HG03469 (cell line): ENCODE measurements at regions not wholly inside any gene's neighbourhood (a gene's known extent, or its start where the extent isn't known, plus 50 kb on each side); places are given as distances from the start of the nearest gene placed in this dataset.
"Not testable (repeated sequence)": the region's sequence is repeated elsewhere in the genome, so short reads cannot be mapped to it uniquely, and the experiment has no call there.

Source experiments
- ATAC-seq: cut with Tn5 transposase; IDR thresholded peaks from one replicate; pipeline ENCODE4 v1.9.1; 2021; ENCODE audit warnings: mild to moderate bottlenecking, moderate library complexity, moderate number of reproducible peaks; ENCODE audit not compliant: unreplicated experiment

GRCh38 chrX:51148848-51149247 is 183.8 kb upstream of the NUDT10 start:
- ATAC-seq: no peak

GRCh38 chrX:51151734-51152133 is 180.9 kb upstream of the NUDT10 start:
- no peak for ATAC-seq

- no peak for ATAC-seq
Measured at GRCh38 chrX:51155157-51155556, 177.5 kb upstream of the NUDT10 start.

GRCh38 chrX:51155566-51155965 is 177.1 kb upstream of the NUDT10 start:
- ATAC-seq: no peak

- ATAC-seq: no peak
Measured at GRCh38 chrX:51158231-51158630, 174.4 kb upstream of the NUDT10 start.

- not testable (repeated sequence) for ATAC-seq
Measured at GRCh38 chrX:51159378-51159777, 173.2 kb upstream of the NUDT10 start.

GRCh38 chrX:51163730-51164129 is 168.9 kb upstream of the NUDT10 start:
- ATAC-seq: no peak

GRCh38 chrX:51178356-51178900 is 154.2 kb upstream of the NUDT10 start:
- ATAC-seq: not testable (repeated sequence)

- ATAC-seq: not testable (repeated sequence)
Measured at GRCh38 chrX:51179805-51180204, 152.8 kb upstream of the NUDT10 start.

- ATAC-seq: no peak
Measured at GRCh38 chrX:51182545-51182944, 150.1 kb upstream of the NUDT10 start.

GRCh38 chrX:51192104-51192503 is 140.5 kb upstream of the NUDT10 start:
- no peak for ATAC-seq

- ATAC-seq: no peak
Measured at GRCh38 chrX:51215266-51215665, 117.4 kb upstream of the NUDT10 start.

GRCh38 chrX:51215856-51216255 is 116.8 kb upstream of the NUDT10 start:
- ATAC-seq: no peak

GRCh38 chrX:51242212-51242611 is 90.4 kb upstream of the NUDT10 start:
- no peak for ATAC-seq

- ATAC-seq: no peak
Measured at GRCh38 chrX:51257490-51257889, 75.1 kb upstream of the NUDT10 start.

- ATAC-seq: not testable (repeated sequence)
Measured at GRCh38 chrX:51262271-51262670, 70.4 kb upstream of the NUDT10 start.

- no peak for ATAC-seq
Measured at GRCh38 chrX:51272638-51273037, 60.0 kb upstream of the NUDT10 start.

- ATAC-seq: no peak
Measured at GRCh38 chrX:51281758-51282318, 50.8 kb upstream of the NUDT10 start.
